ENCODE measurements at regions not wholly inside any gene's neighbourhood (a gene's known extent, or its start where the extent isn't known, plus 50 kb on each side); places are given as distances from the start of the nearest gene placed in this dataset.

GRCh38 chrX:34716302-34716701 lies 59.2 kb upstream of the TMEM47 start:
- H3K9me3 ChIP-seq (ENCODE audit: low read length) = no peaks in the 10 kb centered on the region
- DNase-seq (ENCODE audit: low spot score) = no peak
- H3K4me3 ChIP-seq (ENCODE audit: low read depth, low read length, poor library complexity, severe bottlenecking) = no peak overlapping the region
- H4K20me1 ChIP-seq (ENCODE audit: insufficient read depth, low read length) = no peaks in the 10 kb centered on the region
- intact Hi-C loops (cut with micrococcal nuclease; ENCODE audit: unreplicated experiment) = no loop called here
- POLR2A ChIA-PET = no interaction called here
- CTCF ChIA-PET (ENCODE audit: unreplicated experiment) = no interaction called here
- H2AFZ ChIP-seq (ENCODE audit: low read length) = no peak overlapping the region
- H3K4me1 ChIP-seq (ENCODE audit: insufficient read depth, low read length, poor library complexity, severe bottlenecking) = no peaks in the 10 kb centered on the region
- TF ChIP-seq EZH2phosphoT487 (IDR thresholded peaks at IDR 0.05; ENCODE audit: borderline replicate concordance, low read depth, low read length) = no peak
- no peak for TF ChIP-seq CTCF (conservative IDR thresholded peaks at IDR 0.05; ENCODE audit: low read length)
- no peaks in the 10 kb centered on the region for H3K9me2 ChIP-seq (ENCODE audit: insufficient read depth, low read length)
- BruUV-seq (replicated peaks) = no TSS peak
- no peak overlapping the region for H3K27ac ChIP-seq (ENCODE audit: low read depth, low read length, poor library complexity, severe bottlenecking)
- no peaks in the 10 kb centered on the region for H3K79me2 ChIP-seq (ENCODE audit: insufficient read depth, low read depth, low read length)
- no peaks in the 10 kb centered on the region for H3K36me3 ChIP-seq (ENCODE audit: insufficient read depth, low read length)
- no peak overlapping the region for H3K4me2 ChIP-seq (ENCODE audit: low read length)

DNA sequence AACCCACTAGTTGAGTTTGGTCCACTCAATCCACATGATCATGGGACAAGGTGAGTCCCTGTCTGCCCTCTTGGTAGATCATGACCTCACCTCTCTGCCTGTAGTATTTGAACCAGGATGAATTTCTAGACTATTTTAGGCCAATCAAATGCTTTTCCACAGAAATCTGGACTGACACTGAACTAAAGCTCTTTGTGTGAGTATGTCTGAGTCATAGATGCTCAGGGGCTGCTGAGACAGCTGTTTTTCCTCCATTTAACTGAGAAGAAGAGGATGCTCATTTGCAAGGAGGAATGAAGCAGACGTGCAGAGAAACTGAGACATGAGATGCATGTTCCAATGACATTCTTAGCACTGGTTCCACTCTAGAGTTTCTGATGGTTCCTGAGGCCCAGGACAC lies 77.3 kb upstream of the TMEM47 start:
- DNase-seq (ENCODE audit: low spot score) = no peak
- no TSS peak for BruUV-seq (replicated peaks)
- POLR2A ChIA-PET = interaction anchor here (0.5 kb wide), 1 partner anchor 1164 kb away, joined by 3 read pairs; no protein-coding TSS in a partner anchor

DNA sequence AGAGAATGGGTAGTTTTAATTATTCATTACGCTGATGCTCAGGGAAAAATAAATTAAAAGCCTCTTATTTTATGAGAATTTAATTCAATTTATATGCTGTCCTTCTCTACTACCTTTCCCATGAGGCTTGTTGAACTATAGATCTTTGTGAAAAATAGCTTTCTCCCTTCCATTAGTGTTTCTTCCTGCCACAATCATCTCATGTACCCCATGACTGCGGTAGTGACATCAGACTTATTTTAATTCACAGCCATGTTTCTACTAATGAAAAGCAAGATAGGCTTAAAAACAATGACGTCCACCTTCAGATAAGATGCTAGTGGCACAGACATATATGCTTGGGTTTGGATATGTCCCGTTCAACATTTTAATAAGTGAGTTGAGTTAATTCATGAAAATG lies 87.4 kb upstream of the TMEM47 start:
- DNase-seq (ENCODE audit: low spot score) = no peak
- TF ChIP-seq CTCF (conservative IDR thresholded peaks at IDR 0.05; ENCODE audit: low read length) (no peak), EZH2phosphoT487 (IDR thresholded peaks at IDR 0.05; ENCODE audit: borderline replicate concordance, low read depth, low read length) (no peak)
- no peaks in the 10 kb centered on the region for H3K9me2 ChIP-seq (ENCODE audit: insufficient read depth, low read length)
- no peaks in the 10 kb centered on the region for H3K9me3 ChIP-seq (ENCODE audit: low read length)
- no peak overlapping the region for H3K4me2 ChIP-seq (ENCODE audit: low read length)
- H3K36me3 ChIP-seq (ENCODE audit: insufficient read depth, low read length) = no peaks in the 10 kb centered on the region
- H3K79me2 ChIP-seq (ENCODE audit: insufficient read depth, low read depth, low read length) = no peaks in the 10 kb centered on the region
- no peak overlapping the region for H3K4me3 ChIP-seq (ENCODE audit: low read depth, low read length, poor library complexity, severe bottlenecking)
- CTCF ChIA-PET (ENCODE audit: unreplicated experiment) = no interaction called here
- POLR2A ChIA-PET = no interaction called here
- no peaks in the 10 kb centered on the region for H4K20me1 ChIP-seq (ENCODE audit: insufficient read depth, low read length)
- no TSS peak for BruUV-seq (replicated peaks)
- H3K4me1 ChIP-seq (ENCODE audit: insufficient read depth, low read length, poor library complexity, severe bottlenecking) = no peaks in the 10 kb centered on the region
- H2AFZ ChIP-seq (ENCODE audit: low read length) = no peak overlapping the region
- intact Hi-C loops (cut with micrococcal nuclease; ENCODE audit: unreplicated experiment) = no loop called here
- no peak overlapping the region for H3K27ac ChIP-seq (ENCODE audit: low read depth, low read length, poor library complexity, severe bottlenecking)

More for the DNA sequence above, 77.3 kb upstream of the TMEM47 start:
- Histone ChIP-seq H3K36me3 (ENCODE audit: insufficient read depth, low read length) (no peaks in the 10 kb centered on the region), H3K9me3 (ENCODE audit: low read length) (no peaks in the 10 kb centered on the region), H3K4me3 (ENCODE audit: low read depth, low read length, poor library complexity, severe bottlenecking) (no peak overlapping the region), H3K4me1 (ENCODE audit: insufficient read depth, low read length, poor library complexity, severe bottlenecking) (no peaks in the 10 kb centered on the region), H2AFZ (ENCODE audit: low read length) (no peak overlapping the region), H3K27ac (ENCODE audit: low read depth, low read length, poor library complexity, severe bottlenecking) (no peak overlapping the region), H3K9me2 (ENCODE audit: insufficient read depth, low read length) (no peaks in the 10 kb centered on the region), H4K20me1 (ENCODE audit: insufficient read depth, low read length) (no peaks in the 10 kb centered on the region), H3K79me2 (ENCODE audit: insufficient read depth, low read depth, low read length) (no peaks in the 10 kb centered on the region), H3K4me2 (ENCODE audit: low read length) (no peak overlapping the region)
- intact Hi-C loops (cut with micrococcal nuclease; ENCODE audit: unreplicated experiment) = no loop called here
- CTCF ChIA-PET (ENCODE audit: unreplicated experiment) = no interaction called here
- TF ChIP-seq CTCF (conservative IDR thresholded peaks at IDR 0.05; ENCODE audit: low read length) (no peak), EZH2phosphoT487 (IDR thresholded peaks at IDR 0.05; ENCODE audit: borderline replicate concordance, low read depth, low read length) (no peak)

All from OCI-LY7 (cell line).